ENCODE measurements at regions not wholly inside any gene's neighbourhood (a gene's known extent, or its start where the extent isn't known, plus 50 kb on each side); places are given as distances from the start of the nearest gene placed in this dataset.

DNA sequence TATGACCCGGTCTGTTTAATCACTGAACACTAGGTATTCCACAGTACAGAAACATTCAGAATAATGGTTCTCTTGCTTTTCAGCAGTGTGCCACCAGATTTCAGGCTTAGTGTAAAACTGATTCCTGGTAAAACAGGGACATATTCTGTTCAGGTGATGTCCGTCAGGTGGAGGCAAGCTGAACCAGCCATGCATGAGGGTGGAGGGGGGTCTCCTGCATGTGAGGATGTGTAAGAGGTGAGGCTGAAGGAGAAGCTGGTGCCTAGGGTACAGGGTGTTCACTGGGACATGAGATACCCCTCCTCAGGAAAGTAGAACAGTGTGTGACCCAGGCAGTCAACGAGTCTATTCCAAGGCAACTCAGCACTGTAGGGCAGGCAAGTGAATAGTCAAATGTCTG is 563.9 kb downstream of the BNC2 start:
- TF ChIP-seq MAFK (IDR thresholded peaks at IDR 0.05; ENCODE audit: partially characterized antibody) = no peak
- TF ChIP-seq POLR2A (IDR thresholded peaks at IDR 0.05; ENCODE audit: low read length) = no peak
- TF ChIP-seq BHLHE40 (IDR thresholded peaks at IDR 0.05; ENCODE audit: low read depth, low read length) = no peak
- TF ChIP-seq CTCF (IDR thresholded peaks at IDR 0.05) = no peak
- TF ChIP-seq JUN (IDR thresholded peaks at IDR 0.05) = no peak
- no peak for TF ChIP-seq CHD4 (IDR thresholded peaks at IDR 0.05; ENCODE audit: borderline replicate concordance)
- TF ChIP-seq MAX (IDR thresholded peaks at IDR 0.05) = no peak
- TF ChIP-seq, protein P1, sequence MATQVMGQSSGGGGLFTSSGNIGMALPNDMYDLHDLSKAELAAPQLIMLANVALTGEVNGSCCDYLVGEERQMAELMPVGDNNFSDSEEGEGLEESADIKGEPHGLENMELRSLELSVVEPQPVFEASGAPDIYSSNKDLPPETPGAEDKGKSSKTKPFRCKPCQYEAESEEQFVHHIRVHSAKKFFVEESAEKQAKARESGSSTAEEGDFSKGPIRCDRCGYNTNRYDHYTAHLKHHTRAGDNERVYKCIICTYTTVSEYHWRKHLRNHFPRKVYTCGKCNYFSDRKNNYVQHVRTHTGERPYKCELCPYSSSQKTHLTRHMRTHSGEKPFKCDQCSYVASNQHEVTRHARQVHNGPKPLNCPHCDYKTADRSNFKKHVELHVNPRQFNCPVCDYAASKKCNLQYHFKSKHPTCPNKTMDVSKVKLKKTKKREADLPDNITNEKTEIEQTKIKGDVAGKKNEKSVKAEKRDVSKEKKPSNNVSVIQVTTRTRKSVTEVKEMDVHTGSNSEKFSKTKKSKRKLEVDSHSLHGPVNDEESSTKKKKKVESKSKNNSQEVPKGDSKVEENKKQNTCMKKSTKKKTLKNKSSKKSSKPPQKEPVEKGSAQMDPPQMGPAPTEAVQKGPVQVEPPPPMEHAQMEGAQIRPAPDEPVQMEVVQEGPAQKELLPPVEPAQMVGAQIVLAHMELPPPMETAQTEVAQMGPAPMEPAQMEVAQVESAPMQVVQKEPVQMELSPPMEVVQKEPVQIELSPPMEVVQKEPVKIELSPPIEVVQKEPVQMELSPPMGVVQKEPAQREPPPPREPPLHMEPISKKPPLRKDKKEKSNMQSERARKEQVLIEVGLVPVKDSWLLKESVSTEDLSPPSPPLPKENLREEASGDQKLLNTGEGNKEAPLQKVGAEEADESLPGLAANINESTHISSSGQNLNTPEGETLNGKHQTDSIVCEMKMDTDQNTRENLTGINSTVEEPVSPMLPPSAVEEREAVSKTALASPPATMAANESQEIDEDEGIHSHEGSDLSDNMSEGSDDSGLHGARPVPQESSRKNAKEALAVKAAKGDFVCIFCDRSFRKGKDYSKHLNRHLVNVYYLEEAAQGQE (IDR thresholded peaks at IDR 0.05) = no peak
- TF ChIP-seq SREBF2 (IDR thresholded peaks at IDR 0.05) = no peak
- no peak for TF ChIP-seq RCOR1 (IDR thresholded peaks at IDR 0.05; ENCODE audit: low read depth, low read length)
- TF ChIP-seq EP300 (IDR thresholded peaks at IDR 0.05) = no peak
- TF ChIP-seq RAD21 (conservative IDR thresholded peaks at IDR 0.05 in 1 of 2, IDR thresholded peaks at IDR 0.05 in 1 of 2) = no peak
- TF ChIP-seq, protein P2, sequence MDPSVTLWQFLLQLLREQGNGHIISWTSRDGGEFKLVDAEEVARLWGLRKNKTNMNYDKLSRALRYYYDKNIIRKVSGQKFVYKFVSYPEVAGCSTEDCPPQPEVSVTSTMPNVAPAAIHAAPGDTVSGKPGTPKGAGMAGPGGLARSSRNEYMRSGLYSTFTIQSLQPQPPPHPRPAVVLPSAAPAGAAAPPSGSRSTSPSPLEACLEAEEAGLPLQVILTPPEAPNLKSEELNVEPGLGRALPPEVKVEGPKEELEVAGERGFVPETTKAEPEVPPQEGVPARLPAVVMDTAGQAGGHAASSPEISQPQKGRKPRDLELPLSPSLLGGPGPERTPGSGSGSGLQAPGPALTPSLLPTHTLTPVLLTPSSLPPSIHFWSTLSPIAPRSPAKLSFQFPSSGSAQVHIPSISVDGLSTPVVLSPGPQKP (IDR thresholded peaks at IDR 0.05; ENCODE audit: low read depth, low read length) = no peak
- TF ChIP-seq, protein P3, sequence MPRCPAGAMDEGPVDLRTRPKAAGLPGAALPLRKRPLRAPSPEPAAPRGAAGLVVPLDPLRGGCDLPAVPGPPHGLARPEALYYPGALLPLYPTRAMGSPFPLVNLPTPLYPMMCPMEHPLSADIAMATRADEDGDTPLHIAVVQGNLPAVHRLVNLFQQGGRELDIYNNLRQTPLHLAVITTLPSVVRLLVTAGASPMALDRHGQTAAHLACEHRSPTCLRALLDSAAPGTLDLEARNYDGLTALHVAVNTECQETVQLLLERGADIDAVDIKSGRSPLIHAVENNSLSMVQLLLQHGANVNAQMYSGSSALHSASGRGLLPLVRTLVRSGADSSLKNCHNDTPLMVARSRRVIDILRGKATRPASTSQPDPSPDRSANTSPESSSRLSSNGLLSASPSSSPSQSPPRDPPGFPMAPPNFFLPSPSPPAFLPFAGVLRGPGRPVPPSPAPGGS (IDR thresholded peaks at IDR 0.05) = no peak
